SK-N-SH (cell line): ENCODE measurements at regions not wholly inside any gene's neighbourhood (a gene's known extent, or its start where the extent isn't known, plus 50 kb on each side); places are given as distances from the start of the nearest gene placed in this dataset.

Experiments
- ELF1 ChIP-seq: IDR thresholded peaks from 2 replicates; pipeline ENCODE4 v1.4.0; 2012
- EP300 ChIP-seq, 2 experiments: IDR thresholded peaks; 2 replicates each; pipeline versions ENCODE4 v1.4.0 to v1.6.1; 2012; ENCODE audit warnings: borderline replicate concordance in 1 of 2, low read depth in 1 of 2, low read length in 1 of 2
- EZH2phosphoT487 ChIP-seq: fragments of 200-600 bp; sonication (generic); IDR thresholded peaks from 2 replicates; pipeline ENCODE4 v1.6.1; 2017; ENCODE audit warnings: low read depth, mixed run types, mild to moderate bottlenecking, antibody characterized with exemption, moderate library complexity, borderline replicate concordance
- FOXM1 ChIP-seq: IDR thresholded peaks from 2 replicates; pipeline ENCODE4 v1.4.0; 2012; ENCODE audit warnings: low read depth, mild to moderate bottlenecking
- GATA2 ChIP-seq: sonication (generic); formaldehyde crosslinking; IDR thresholded peaks from 2 replicates; pipeline ENCODE4 v1.5.0; 2020; ENCODE audit warnings: mild to moderate bottlenecking, missing genetic modification reagents
- MXI1 ChIP-seq: IDR thresholded peaks from 2 replicates; pipeline ENCODE4 v1.6.1; 2012; ENCODE audit warnings: mild to moderate bottlenecking, low read depth, low read length, improper control_type of control experiment
- NFIC ChIP-seq: IDR thresholded peaks from 2 replicates; pipeline ENCODE4 v1.4.0; 2012; ENCODE audit warnings: borderline replicate concordance
- POLR2AphosphoS5 ChIP-seq: IDR thresholded peaks from 2 replicates; pipeline ENCODE4 v1.6.1; 2012; ENCODE audit warnings: low read depth, low read length
- RAD21 ChIP-seq: IDR thresholded peaks from 2 replicates; pipeline ENCODE4 v1.6.1; 2012; ENCODE audit warnings: mild to moderate bottlenecking, low read length
- SIN3A ChIP-seq: IDR thresholded peaks from 2 replicates; pipeline ENCODE4 v1.6.1; 2012; ENCODE audit warnings: low read depth, mild to moderate bottlenecking, low read length, moderate library complexity, borderline replicate concordance
- SMC3 ChIP-seq: IDR thresholded peaks from 2 replicates; pipeline ENCODE4 v1.6.1; 2012; ENCODE audit warnings: low read depth, low read length, improper control_type of control experiment
- YY1 ChIP-seq: IDR thresholded peaks from 2 replicates; pipeline ENCODE4 v1.4.0; 2012; ENCODE audit warnings: low read depth, mild to moderate bottlenecking
- TF ChIP-seq, protein P1 (sequence below): fragments of 200-600 bp; sonication (generic); IDR thresholded peaks from 2 replicates; pipeline ENCODE4 v1.6.1; 2017; ENCODE audit warnings: antibody characterized with exemption, mild to moderate bottlenecking, moderate library complexity
- TF ChIP-seq, protein P2 (sequence below): IDR thresholded peaks from 2 replicates; pipeline ENCODE4 v1.4.0; 2012; ENCODE audit warnings: low read depth

DNA sequence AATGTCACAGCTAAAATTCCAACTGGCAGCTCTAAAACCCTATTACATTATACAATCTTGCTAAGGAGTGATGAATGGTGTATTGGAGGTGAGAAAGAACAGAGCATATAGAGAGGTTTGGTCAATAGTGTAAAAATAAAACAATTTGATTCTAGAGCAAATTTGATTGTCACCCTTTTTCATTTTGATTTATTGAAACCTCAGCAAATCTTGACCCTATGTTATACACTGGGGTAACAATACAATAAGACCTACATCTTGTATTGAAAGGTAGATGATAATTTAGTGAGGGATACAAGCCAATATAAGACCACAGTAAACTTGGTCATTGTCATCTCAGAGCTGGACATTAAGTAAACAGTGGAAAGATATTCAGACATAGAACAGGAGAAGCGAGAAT, 671.9 kb downstream of the IRS1 start:
- TF ChIP-seq, protein P1, sequence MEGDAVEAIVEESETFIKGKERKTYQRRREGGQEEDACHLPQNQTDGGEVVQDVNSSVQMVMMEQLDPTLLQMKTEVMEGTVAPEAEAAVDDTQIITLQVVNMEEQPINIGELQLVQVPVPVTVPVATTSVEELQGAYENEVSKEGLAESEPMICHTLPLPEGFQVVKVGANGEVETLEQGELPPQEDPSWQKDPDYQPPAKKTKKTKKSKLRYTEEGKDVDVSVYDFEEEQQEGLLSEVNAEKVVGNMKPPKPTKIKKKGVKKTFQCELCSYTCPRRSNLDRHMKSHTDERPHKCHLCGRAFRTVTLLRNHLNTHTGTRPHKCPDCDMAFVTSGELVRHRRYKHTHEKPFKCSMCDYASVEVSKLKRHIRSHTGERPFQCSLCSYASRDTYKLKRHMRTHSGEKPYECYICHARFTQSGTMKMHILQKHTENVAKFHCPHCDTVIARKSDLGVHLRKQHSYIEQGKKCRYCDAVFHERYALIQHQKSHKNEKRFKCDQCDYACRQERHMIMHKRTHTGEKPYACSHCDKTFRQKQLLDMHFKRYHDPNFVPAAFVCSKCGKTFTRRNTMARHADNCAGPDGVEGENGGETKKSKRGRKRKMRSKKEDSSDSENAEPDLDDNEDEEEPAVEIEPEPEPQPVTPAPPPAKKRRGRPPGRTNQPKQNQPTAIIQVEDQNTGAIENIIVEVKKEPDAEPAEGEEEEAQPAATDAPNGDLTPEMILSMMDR: no peak
- TF ChIP-seq GATA2 (no peak), EP300 (IDR thresholded peaks at IDR 0.05; ENCODE audit: borderline replicate concordance in 1 of 2, low read depth in 1 of 2, low read length in 1 of 2) (no peak), SIN3A (no peak), SMC3 (no peak), POLR2AphosphoS5 (no peak), EZH2phosphoT487 (no peak), RAD21 (no peak), MXI1 (no peak), YY1 (no peak), NFIC (no peak), FOXM1 (no peak), ELF1 (no peak)
- TF ChIP-seq, protein P2, sequence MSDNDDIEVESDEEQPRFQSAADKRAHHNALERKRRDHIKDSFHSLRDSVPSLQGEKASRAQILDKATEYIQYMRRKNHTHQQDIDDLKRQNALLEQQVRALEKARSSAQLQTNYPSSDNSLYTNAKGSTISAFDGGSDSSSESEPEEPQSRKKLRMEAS: no peak
